GM10266 (cell line): ENCODE measurements at regions not wholly inside any gene's neighbourhood (a gene's known extent, or its start where the extent isn't known, plus 50 kb on each side); places are given as distances from the start of the nearest gene placed in this dataset.

Experiments used
- DNase-seq: peaks from one replicate; pipeline ENCODE4 v3.0.0; 2012; ENCODE audit errors: extremely low spot score
- TF ChIP-seq, protein P1 (sequence below): IDR thresholded peaks from 2 replicates; pipeline ENCODE4 v1.5.1; 2012; ENCODE audit warnings: mild to moderate bottlenecking, low read depth; ENCODE audit not compliant: control insufficient read depth, insufficient read depth; ENCODE audit errors: missing control alignments

- no peak for DNase-seq
- TF ChIP-seq, protein P1, sequence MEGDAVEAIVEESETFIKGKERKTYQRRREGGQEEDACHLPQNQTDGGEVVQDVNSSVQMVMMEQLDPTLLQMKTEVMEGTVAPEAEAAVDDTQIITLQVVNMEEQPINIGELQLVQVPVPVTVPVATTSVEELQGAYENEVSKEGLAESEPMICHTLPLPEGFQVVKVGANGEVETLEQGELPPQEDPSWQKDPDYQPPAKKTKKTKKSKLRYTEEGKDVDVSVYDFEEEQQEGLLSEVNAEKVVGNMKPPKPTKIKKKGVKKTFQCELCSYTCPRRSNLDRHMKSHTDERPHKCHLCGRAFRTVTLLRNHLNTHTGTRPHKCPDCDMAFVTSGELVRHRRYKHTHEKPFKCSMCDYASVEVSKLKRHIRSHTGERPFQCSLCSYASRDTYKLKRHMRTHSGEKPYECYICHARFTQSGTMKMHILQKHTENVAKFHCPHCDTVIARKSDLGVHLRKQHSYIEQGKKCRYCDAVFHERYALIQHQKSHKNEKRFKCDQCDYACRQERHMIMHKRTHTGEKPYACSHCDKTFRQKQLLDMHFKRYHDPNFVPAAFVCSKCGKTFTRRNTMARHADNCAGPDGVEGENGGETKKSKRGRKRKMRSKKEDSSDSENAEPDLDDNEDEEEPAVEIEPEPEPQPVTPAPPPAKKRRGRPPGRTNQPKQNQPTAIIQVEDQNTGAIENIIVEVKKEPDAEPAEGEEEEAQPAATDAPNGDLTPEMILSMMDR, result no peak
Observed at GRCh38 chr18:10025711-10026670, 112.2 kb downstream of the VAPA start.

- TF ChIP-seq, protein P1, result no peak
- DNase-seq, result no peak
Observed at GRCh38 chr18:10027031-10027430, 113.2 kb downstream of the VAPA start.

- TF ChIP-seq, protein P1, result no peak
- no peak for DNase-seq
Observed at GRCh38 chr18:10027461-10027860, 113.6 kb downstream of the VAPA start.

DNA sequence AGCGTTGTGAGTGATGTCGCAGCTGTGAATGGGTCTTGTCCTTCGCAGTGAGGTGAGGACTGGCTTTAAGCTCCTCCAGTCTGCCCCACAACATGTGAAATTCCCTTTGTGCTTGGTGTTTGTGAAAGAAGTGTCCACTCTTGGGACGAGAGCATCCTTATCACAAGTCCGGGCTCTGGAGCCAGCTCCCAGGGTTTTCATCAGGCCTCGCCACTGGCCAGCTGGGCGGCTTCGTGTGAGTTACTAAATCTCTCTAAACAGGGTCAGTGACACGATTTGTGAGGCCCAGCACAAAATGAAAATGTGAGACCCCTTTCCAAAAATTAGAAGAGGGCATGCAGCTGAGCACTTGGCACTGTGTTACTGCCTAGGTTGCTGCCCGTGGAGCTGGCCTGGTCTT, 115.9 kb downstream of the VAPA start:
- no peak for DNase-seq
- TF ChIP-seq, protein P1, result no peak

- DNase-seq, result no peak
- TF ChIP-seq, protein P1, result no peak
Observed at GRCh38 chr18:10030816-10031541, 117.2 kb downstream of the VAPA start.

DNA sequence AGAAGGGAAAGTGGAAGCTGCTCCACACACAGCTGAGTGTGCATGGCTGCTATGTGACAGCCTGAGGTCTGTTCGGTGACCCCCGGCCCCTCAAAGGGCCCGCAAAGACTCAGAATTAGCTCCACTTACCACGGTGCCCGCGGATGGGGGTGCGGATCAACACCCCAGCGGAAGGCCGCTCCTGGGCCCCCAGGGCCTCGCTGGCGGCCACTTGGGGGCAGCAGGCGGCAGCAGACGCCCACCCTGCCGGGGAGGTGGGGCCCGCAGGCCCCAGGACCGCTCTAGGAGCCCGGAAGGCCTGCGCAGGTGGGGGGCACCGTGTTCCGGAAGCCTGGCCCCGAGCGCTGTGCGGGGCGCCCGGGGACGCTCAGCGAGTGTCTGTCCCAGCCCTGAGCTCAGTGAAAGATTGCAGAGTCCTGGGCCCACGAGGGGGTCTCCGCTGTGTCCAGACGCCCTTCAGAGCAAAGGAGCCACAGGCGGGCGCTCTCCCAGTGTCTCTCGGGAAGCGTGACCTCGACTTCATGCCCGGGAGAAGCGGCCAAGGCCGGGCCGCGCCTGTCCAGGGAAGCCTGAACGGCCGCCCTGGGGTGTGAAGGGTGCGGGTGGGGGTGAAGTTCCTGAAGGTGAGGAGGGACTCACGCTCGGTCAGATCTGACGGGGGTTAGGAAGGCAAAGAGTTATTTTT, 118.7 kb downstream of the VAPA start:
- DNase-seq, result peak; percentile 37
- TF ChIP-seq, protein P1, result no peak
